Type B pancreatic cell (in vitro differentiated cells): ENCODE measurements at regions not wholly inside any gene's neighbourhood (a gene's known extent, or its start where the extent isn't known, plus 50 kb on each side); places are given as distances from the start of the nearest gene placed in this dataset.

Experiments used
- DNase-seq: peaks from one replicate; pipeline ENCODE4 v3.0.0; 2021; ENCODE audit warnings: mixed read lengths; ENCODE audit not compliant: unreplicated experiment; ENCODE audit errors: extremely low spot score
- H3K27ac Mint-ChIP-seq: 2 replicates; pipeline ENCODE4 v1.8.0; 2021; ENCODE audit warnings: mild to moderate bottlenecking, mixed read lengths
- H3K27me3 Mint-ChIP-seq: 2 replicates; pipeline ENCODE4 v1.8.0; 2021; ENCODE audit warnings: mixed read lengths
- H3K36me3 Mint-ChIP-seq: 2 replicates; pipeline ENCODE4 v1.8.0; 2021; ENCODE audit warnings: mixed read lengths
- H3K4me1 Mint-ChIP-seq: one replicate; pipeline ENCODE4 v1.8.0; 2021; ENCODE audit warnings: mixed read lengths; ENCODE audit not compliant: unreplicated experiment
- H3K4me3 Mint-ChIP-seq: 2 replicates; pipeline ENCODE4 v1.8.0; 2021; ENCODE audit warnings: mild to moderate bottlenecking, mixed read lengths
- H3K9me3 Mint-ChIP-seq: 2 replicates; pipeline ENCODE4 v1.8.0; 2021; ENCODE audit warnings: mixed read lengths
- CTCF ChIP-seq: fragments of 200-600 bp; sonication (generic); conservative IDR thresholded peaks from 2 replicates; pipeline ENCODE4 v1.5.0; 2021; ENCODE audit warnings: antibody characterized with exemption, mild to moderate bottlenecking

- H3K4me1 Mint-ChIP-seq: no peaks in the 10 kb centered on the region
- H3K27ac Mint-ChIP-seq: no peak overlapping the region
- H3K4me3 Mint-ChIP-seq: no peak overlapping the region
- H3K27me3 Mint-ChIP-seq: no peaks in the 10 kb centered on the region
- TF ChIP-seq CTCF: no peak
- H3K9me3 Mint-ChIP-seq: no peaks in the 10 kb centered on the region
- H3K36me3 Mint-ChIP-seq: peaks cover 12% of the 10 kb centered on the region
- DNase-seq: no peak
These were observed 179.2 kb downstream of the AASDH start for GRCh38 chr4:56208103-56208502.

- H3K36me3 Mint-ChIP-seq: peaks cover 14% of the 10 kb centered on the region
These were observed 181.0 kb downstream of the AASDH start for GRCh38 chr4:56206258-56206657.

GRCh38 chr4:56200275-56200674 is 187.0 kb downstream of the AASDH start:
- DNase-seq: no peak
- no peak overlapping the region for H3K27ac Mint-ChIP-seq
- no peak overlapping the region for H3K4me3 Mint-ChIP-seq
- H3K36me3 Mint-ChIP-seq: peaks cover 16% of the 10 kb centered on the region
- H3K4me1 Mint-ChIP-seq: no peaks in the 10 kb centered on the region
- no peaks in the 10 kb centered on the region for H3K27me3 Mint-ChIP-seq
- H3K9me3 Mint-ChIP-seq: no peaks in the 10 kb centered on the region
- TF ChIP-seq CTCF: no peak

More at GRCh38 chr4:56206258-56206657, 181.0 kb downstream of the AASDH start:
- DNase-seq: no peak
- H3K9me3 Mint-ChIP-seq: no peaks in the 10 kb centered on the region
- H3K27me3 Mint-ChIP-seq: no peaks in the 10 kb centered on the region
- no peaks in the 10 kb centered on the region for H3K4me1 Mint-ChIP-seq
- H3K4me3 Mint-ChIP-seq: no peak overlapping the region
- no peak overlapping the region for H3K27ac Mint-ChIP-seq
- no peak for TF ChIP-seq CTCF

- H3K36me3 Mint-ChIP-seq: peaks cover 20% of the 10 kb centered on the region
- H3K27me3 Mint-ChIP-seq: no peaks in the 10 kb centered on the region
- no peak for TF ChIP-seq CTCF
- no peaks in the 10 kb centered on the region for H3K4me1 Mint-ChIP-seq
- no peak overlapping the region for H3K27ac Mint-ChIP-seq
- H3K4me3 Mint-ChIP-seq: no peak overlapping the region
- no peak for DNase-seq
- H3K9me3 Mint-ChIP-seq: no peaks in the 10 kb centered on the region
These were observed 189.0 kb downstream of the AASDH start for GRCh38 chr4:56198265-56198664.

GRCh38 chr4:56197387-56197786 is 189.9 kb downstream of the AASDH start:
- Mint-ChIP-seq H3K4me3 (no peak overlapping the region), H3K27me3 (no peaks in the 10 kb centered on the region), H3K27ac (no peak overlapping the region), H3K9me3 (no peaks in the 10 kb centered on the region), H3K36me3 (peaks cover 26% of the 10 kb centered on the region), H3K4me1 (no peaks in the 10 kb centered on the region)
- TF ChIP-seq CTCF: no peak
- no peak for DNase-seq

- no peak overlapping the region for H3K27ac Mint-ChIP-seq
These were observed 192.3 kb downstream of the AASDH start for GRCh38 chr4:56195025-56195424.

More at GRCh38 chr4:56195025-56195424, 192.3 kb downstream of the AASDH start:
- Mint-ChIP-seq H3K4me1 (no peaks in the 10 kb centered on the region), H3K4me3 (no peak overlapping the region), H3K27me3 (no peaks in the 10 kb centered on the region), H3K9me3 (peaks cover 5% of the 10 kb centered on the region), H3K36me3 (peaks cover 34% of the 10 kb centered on the region)
- no peak for TF ChIP-seq CTCF
- DNase-seq: no peak
